ENCODE measurements at regions not wholly inside any gene's neighbourhood (a gene's known extent, or its start where the extent isn't known, plus 50 kb on each side); places are given as distances from the start of the nearest gene placed in this dataset.

DNA sequence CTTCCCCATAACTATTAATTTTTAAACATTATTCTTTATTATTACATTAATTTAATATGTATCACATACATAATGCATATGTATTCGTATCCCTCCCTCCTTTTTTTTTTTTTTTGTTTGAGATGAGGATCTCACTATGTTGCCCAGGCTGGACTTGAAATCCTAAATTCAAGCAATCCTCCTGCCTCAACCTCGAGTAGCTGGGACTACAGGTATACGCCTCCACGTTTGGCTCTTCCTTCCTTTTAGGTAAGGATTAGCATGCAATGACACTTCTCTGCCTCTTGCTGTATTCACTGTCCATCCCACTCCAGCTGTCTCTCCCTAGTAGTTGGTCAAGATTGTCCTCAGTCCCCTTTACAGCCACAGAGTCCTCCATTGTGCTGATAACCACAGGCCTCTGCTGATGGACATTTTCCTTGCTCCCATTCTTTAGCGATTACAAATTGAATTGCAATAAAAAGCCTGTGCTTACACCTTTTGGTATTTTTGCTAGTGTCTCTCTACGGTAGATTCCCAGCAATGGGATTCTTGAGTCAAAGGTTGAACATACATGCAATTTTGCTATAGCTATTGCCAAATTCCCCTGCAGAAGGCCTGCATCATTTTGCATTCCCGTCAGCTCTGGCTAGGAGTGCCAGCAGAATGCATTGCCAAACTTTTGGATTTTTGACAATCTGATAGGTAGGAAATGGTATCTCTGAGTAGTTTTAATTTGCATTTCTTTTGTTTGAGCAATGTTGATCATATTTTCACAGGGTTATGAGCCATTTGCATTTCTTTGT, 156.6 kb downstream of the SMAD6 start:
- TF ChIP-seq, protein P1, sequence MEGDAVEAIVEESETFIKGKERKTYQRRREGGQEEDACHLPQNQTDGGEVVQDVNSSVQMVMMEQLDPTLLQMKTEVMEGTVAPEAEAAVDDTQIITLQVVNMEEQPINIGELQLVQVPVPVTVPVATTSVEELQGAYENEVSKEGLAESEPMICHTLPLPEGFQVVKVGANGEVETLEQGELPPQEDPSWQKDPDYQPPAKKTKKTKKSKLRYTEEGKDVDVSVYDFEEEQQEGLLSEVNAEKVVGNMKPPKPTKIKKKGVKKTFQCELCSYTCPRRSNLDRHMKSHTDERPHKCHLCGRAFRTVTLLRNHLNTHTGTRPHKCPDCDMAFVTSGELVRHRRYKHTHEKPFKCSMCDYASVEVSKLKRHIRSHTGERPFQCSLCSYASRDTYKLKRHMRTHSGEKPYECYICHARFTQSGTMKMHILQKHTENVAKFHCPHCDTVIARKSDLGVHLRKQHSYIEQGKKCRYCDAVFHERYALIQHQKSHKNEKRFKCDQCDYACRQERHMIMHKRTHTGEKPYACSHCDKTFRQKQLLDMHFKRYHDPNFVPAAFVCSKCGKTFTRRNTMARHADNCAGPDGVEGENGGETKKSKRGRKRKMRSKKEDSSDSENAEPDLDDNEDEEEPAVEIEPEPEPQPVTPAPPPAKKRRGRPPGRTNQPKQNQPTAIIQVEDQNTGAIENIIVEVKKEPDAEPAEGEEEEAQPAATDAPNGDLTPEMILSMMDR (IDR thresholded peaks at IDR 0.05; ENCODE audit: low read depth, low read length, missing control alignments), result no peak
- in situ Hi-C loops (cut with HindIII; ENCODE audit: low sequenced_read_pairs), result no loop called here
- no peak for DNase-seq (ENCODE audit: low read depth)
- H3K4me3 ChIP-seq (ENCODE audit: low read depth, low read length), result no peak overlapping the region

DNA sequence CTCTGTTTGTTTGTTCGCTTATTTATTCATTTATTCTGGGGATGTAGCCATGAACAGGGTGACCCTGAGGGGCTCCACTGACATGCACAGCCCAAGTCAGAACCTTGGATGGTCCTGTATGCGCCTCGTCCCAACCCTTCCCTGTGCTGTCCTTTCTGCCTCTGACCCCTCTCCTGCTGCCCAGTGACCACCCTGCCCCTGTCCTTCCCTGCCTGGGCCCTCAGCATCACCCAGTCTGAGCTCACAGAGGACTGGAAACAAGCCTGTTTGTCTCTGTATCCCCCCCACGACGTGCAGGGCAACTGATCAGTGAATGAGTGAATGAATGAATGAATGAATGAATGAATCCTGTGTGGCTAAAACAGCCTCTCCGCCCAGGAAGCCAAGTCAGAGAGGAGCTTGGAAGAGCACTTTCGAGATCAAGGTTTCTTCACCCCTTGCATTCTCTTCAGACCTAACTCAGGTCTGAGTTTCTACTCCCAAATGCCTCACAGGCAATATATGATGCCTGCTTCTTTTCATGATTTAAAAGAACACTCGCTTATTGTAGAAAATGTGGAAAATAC, 157.7 kb downstream of the SMAD6 start:
- DNase-seq (ENCODE audit: low read depth), result no peak
- TF ChIP-seq, protein P1 (IDR thresholded peaks at IDR 0.05; ENCODE audit: low read depth, low read length, missing control alignments), result no peak
- no peak overlapping the region for H3K4me3 ChIP-seq (ENCODE audit: low read depth, low read length)
- in situ Hi-C loops (cut with HindIII; ENCODE audit: low sequenced_read_pairs), result no loop called here

DNA sequence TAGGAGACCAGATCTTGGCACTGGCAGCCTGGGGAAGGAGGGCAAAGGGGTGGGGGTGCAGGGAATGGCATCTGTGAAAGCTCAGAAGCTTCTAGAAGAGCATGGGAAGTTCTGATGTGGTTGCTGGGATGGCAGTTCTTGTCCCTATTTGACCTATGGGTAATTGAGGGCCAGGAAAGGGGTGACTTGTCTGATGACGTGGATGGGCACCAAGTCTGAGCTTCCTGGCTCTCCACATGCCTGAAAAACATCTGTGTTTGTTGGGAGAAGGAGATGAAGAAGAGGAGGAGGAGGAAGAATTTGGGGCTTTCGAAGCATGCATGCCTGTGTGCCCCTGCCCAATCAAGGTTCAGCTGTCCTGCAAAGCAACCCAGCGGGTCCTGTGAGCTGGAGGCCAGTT, 158.8 kb downstream of the SMAD6 start:
- TF ChIP-seq, protein P1 (IDR thresholded peaks at IDR 0.05; ENCODE audit: low read depth, low read length, missing control alignments), result no peak
- no peak overlapping the region for H3K4me3 ChIP-seq (ENCODE audit: low read depth, low read length)
- DNase-seq (ENCODE audit: low read depth), result no peak
- in situ Hi-C loops (cut with HindIII; ENCODE audit: low sequenced_read_pairs), result no loop called here

DNA sequence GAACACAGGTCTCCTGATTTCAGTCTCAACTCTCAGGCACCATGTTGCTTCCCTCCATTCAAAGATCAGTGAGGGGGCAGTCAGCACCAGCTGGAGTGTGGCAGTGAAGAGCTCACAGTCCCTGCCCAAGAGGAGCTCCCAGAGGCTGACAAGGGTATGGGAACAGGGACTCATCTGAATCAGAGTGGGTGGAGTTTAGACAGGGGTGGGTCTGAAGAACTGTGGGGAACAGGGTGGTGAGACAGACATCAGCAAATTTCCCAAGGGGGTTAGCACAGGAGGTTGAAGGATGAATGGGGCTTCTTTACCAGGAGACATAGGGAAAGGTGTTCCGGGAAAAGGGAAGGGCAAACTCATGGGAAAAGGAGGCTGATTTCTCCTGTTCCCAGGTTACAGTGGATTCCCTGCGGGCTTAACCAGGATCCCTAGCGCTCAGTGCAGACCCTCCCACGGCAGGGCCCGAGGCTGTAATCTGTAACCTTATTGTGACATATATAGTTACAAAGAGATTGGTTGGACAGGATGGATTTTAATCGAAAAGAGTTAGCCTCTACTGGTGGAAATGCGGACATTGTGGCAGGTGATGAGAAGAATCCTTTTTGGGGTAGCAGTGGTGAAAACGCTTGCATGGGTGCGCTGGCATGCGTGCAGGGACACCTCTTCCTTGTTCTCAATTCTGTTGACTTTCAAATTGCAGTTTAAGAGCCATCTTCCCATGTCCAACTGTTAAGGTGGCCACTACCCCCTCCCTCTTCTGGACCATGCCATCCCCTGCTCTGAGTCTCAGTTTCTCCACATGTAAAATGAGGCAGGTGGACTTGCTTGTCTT, 160.3 kb downstream of the SMAD6 start:
- DNase-seq (ENCODE audit: low read depth), result no peak
- no peak overlapping the region for H3K4me3 ChIP-seq (ENCODE audit: low read depth, low read length)
- in situ Hi-C loops (cut with HindIII; ENCODE audit: low sequenced_read_pairs), result no loop called here
- TF ChIP-seq, protein P1 (IDR thresholded peaks at IDR 0.05; ENCODE audit: low read depth, low read length, missing control alignments), result no peak

DNA sequence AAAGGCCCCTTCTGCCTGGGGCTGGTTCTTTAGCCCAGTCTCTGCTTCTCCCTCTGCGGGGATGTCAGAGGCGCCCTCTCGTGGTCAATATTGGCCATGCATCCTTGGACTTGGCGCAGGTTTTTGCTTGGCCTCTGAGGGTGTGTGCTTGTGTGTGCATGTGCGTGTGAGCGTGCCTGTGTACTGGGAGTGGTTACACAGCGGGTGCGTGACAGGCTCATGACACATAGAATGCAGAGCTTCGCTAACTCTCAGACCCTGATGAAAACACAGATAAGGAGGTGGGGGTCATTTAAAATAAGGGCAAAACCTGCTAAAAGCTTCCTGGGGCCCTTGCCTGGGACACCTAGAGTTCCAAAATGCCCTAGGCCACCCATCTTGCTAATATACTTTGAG, 160.9 kb downstream of the SMAD6 start:
- no peak overlapping the region for H3K4me3 ChIP-seq (ENCODE audit: low read depth, low read length)
- peak; percentile 55 for DNase-seq (ENCODE audit: low read depth)
- in situ Hi-C loops (cut with HindIII; ENCODE audit: low sequenced_read_pairs), result no loop called here
- TF ChIP-seq, protein P1 (IDR thresholded peaks at IDR 0.05; ENCODE audit: low read depth, low read length, missing control alignments), result peak; percentile 96

DNA sequence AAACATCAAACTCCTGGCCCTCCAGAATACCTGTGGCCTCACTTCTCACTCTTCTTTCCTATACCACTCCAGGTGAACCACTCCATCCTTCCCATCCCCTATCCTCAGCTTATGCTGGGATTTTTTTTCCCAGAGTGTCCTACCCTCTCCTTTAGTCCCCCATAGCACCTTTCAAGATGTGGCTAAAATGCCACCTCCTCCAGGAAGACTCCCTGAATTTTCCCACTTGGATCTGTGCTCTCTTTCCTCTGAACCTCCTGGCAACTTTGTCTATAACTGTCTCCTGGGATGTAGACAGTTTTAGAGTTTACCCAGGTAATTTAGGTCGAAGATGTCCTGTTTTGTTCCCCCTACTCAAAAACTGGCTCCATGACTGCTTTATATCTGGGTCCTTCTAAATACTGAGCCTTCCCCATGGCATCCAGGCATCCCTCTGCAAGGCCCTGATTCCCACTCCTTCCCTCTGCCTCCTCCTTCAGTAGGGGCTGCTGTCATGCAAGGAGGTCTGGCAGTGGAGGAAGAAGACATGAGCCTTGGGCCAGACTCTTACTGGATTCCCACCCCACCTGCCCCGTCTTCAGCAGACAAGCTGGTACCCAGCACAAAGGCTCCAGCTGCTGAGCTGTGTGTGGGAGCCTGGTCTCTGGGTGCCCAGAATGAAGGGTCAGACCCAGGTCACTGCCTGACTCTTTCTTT, 161.5 kb downstream of the SMAD6 start:
- no peak overlapping the region for H3K4me3 ChIP-seq (ENCODE audit: low read depth, low read length)
- TF ChIP-seq, protein P1 (IDR thresholded peaks at IDR 0.05; ENCODE audit: low read depth, low read length, missing control alignments), result no peak
- DNase-seq (ENCODE audit: low read depth), result no peak
- in situ Hi-C loops (cut with HindIII; ENCODE audit: low sequenced_read_pairs), result no loop called here

All from astrocyte of the cerebellum (primary cell).